Chondrocyte (in vitro differentiated cells): ENCODE measurements at regions not wholly inside any gene's neighbourhood (a gene's known extent, or its start where the extent isn't known, plus 50 kb on each side); places are given as distances from the start of the nearest gene placed in this dataset.

Experiments
- DNase-seq: peaks from one replicate; pipeline ENCODE4 v3.0.0; 2021; ENCODE audit warnings: mixed read lengths, low spot score
- H3K27ac Mint-ChIP-seq: one replicate; pipeline ENCODE4 v1.8.0; 2021; ENCODE audit warnings: mild to moderate bottlenecking, moderate library complexity, mixed read lengths; ENCODE audit not compliant: unreplicated experiment
- H3K27me3 Mint-ChIP-seq: 2 replicates; pipeline ENCODE4 v1.8.0; 2021; ENCODE audit warnings: low read depth, mixed read lengths
- H3K36me3 Mint-ChIP-seq: 2 replicates; pipeline ENCODE4 v1.8.0; 2021; ENCODE audit warnings: low read depth, mixed read lengths
- H3K4me1 Mint-ChIP-seq: 2 replicates; pipeline ENCODE4 v1.8.0; 2021; ENCODE audit warnings: low read depth, mild to moderate bottlenecking, mixed read lengths
- H3K4me3 Mint-ChIP-seq: one replicate; pipeline ENCODE4 v1.8.0; 2021; ENCODE audit warnings: mild to moderate bottlenecking, moderate library complexity, mixed read lengths; ENCODE audit not compliant: unreplicated experiment
- H3K9me3 Mint-ChIP-seq: 2 replicates; pipeline ENCODE4 v1.8.0; 2021; ENCODE audit warnings: low read depth, mixed read lengths
- TF ChIP-seq, protein P1 (sequence below): fragments of 200-600 bp; sonication (generic); IDR thresholded peaks from 2 replicates; pipeline ENCODE4 v1.5.0; 2021; ENCODE audit warnings: antibody characterized with exemption, mild to moderate bottlenecking, moderate library complexity

- Mint-ChIP-seq H3K4me1 (peaks cover 20% of the 10 kb centered on the region), H3K9me3 (peaks cover 20% of the 10 kb centered on the region), H3K4me3 (no peak overlapping the region), H3K27me3 (no peaks in the 10 kb centered on the region), H3K36me3 (peaks cover 6% of the 10 kb centered on the region), H3K27ac (no peak overlapping the region)
- DNase-seq: no peak
- TF ChIP-seq, protein P1, sequence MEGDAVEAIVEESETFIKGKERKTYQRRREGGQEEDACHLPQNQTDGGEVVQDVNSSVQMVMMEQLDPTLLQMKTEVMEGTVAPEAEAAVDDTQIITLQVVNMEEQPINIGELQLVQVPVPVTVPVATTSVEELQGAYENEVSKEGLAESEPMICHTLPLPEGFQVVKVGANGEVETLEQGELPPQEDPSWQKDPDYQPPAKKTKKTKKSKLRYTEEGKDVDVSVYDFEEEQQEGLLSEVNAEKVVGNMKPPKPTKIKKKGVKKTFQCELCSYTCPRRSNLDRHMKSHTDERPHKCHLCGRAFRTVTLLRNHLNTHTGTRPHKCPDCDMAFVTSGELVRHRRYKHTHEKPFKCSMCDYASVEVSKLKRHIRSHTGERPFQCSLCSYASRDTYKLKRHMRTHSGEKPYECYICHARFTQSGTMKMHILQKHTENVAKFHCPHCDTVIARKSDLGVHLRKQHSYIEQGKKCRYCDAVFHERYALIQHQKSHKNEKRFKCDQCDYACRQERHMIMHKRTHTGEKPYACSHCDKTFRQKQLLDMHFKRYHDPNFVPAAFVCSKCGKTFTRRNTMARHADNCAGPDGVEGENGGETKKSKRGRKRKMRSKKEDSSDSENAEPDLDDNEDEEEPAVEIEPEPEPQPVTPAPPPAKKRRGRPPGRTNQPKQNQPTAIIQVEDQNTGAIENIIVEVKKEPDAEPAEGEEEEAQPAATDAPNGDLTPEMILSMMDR: no peak
Observed at GRCh38 chr15:95043933-95044313, 812.6 kb downstream of the MCTP2 start.

DNA sequence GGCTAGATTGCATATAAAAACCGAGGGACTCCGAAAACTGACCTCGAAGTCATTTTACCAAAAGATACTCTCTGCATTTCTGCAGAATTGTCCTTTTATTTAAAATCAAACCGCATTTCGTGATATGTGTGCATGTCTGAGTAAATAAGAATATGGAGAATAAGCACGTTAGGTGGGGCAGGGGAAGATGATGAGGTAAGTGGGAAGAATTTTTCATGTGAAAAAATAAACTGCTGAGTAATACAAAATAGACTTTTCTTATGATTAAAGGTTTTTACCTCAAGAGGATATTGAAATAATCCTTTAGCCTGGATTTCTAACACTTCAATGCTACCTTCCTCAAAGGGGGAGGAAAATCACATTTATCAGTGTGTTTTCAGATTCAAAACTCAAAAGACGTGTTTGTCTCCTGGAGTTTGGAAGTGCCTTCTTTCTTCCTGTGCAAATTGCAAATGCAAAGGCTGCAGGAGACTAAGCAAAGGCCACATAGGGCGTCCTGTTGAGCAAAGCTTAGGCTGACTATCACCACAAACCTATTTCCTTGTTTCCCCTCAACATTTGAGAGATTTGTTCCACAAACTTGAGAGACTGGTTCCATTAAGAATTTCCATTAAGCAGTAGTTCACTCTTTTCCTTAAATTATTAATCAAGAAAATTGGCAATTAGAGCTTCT lies 813.5 kb downstream of the MCTP2 start:
- peaks cover 20% of the 10 kb centered on the region for H3K4me1 Mint-ChIP-seq
- H3K27me3 Mint-ChIP-seq: no peaks in the 10 kb centered on the region
- H3K9me3 Mint-ChIP-seq: peaks cover 29% of the 10 kb centered on the region
- no peak for DNase-seq
- no peak overlapping the region for H3K4me3 Mint-ChIP-seq
- peaks cover 6% of the 10 kb centered on the region for H3K36me3 Mint-ChIP-seq
- no peak overlapping the region for H3K27ac Mint-ChIP-seq
- TF ChIP-seq, protein P1: no peak

DNA sequence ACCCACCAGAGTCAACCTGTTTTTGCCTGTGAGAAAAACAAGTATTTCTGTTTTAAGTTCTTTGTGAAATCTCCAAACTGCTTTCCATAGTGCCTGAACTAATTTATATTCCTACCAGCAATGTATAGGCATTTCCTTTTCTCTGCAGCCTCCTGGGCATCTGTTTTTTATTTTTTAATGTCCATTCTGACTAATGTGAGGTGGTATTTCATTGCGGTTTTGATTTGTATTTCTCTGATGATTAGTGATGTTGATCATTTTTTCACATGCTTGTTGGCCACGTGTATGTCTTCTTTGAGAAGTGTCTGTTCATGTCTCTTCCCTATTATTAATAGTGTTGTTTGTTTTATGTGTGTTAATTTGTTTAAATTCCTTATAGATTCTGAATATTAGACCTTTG lies 820.5 kb downstream of the MCTP2 start:
- TF ChIP-seq, protein P1: no peak
- DNase-seq: no peak
- peaks cover 11% of the 10 kb centered on the region for H3K36me3 Mint-ChIP-seq

DNA sequence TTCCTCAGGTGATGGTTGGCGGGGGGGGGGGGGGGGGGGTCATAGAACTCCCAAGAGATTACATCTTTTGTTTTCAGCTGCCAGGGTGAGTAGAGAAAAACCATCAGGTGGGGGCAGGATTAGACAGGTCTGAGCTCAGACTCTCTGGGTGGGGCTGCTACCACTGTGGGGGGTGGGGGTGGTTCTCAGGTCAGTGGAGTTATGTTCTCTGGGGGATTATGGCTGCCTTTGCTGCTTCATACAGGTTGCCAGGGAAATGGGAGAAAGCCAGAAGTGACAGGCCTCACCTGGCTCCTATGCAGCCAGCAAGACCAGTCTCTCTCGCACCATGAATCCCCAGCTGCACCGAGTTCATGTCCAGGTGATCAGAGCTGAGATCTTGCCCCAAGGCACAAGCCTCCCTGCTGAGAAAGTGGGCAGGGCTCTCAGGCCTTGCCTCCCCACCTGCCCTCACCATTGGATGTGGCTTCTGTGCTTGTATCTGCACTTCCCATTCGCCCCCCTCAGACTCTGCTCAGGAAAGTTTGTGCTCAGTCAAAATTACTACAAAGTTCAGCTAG lies 828.1 kb downstream of the MCTP2 start:
- Mint-ChIP-seq H3K27me3 (no peaks in the 10 kb centered on the region), H3K9me3 (peaks cover 34% of the 10 kb centered on the region), H3K4me3 (no peak overlapping the region), H3K4me1 (no peaks in the 10 kb centered on the region), H3K36me3 (peaks cover 7% of the 10 kb centered on the region), H3K27ac (no peak overlapping the region)
- no peak for DNase-seq
- TF ChIP-seq, protein P1: no peak

More for the DNA sequence above, 820.5 kb downstream of the MCTP2 start:
- H3K27me3 Mint-ChIP-seq: no peaks in the 10 kb centered on the region
- H3K27ac Mint-ChIP-seq: no peak overlapping the region
- no peak overlapping the region for H3K4me3 Mint-ChIP-seq
- no peaks in the 10 kb centered on the region for H3K4me1 Mint-ChIP-seq
- H3K9me3 Mint-ChIP-seq: peaks cover 55% of the 10 kb centered on the region

GRCh38 chr15:95068701-95069521 lies 837.5 kb downstream of the MCTP2 start:
- H3K4me1 Mint-ChIP-seq: no peaks in the 10 kb centered on the region
- peaks cover 5% of the 10 kb centered on the region for H3K36me3 Mint-ChIP-seq
- H3K4me3 Mint-ChIP-seq: no peak overlapping the region
- no peak for DNase-seq
- H3K9me3 Mint-ChIP-seq: peaks cover 13% of the 10 kb centered on the region
- H3K27ac Mint-ChIP-seq: no peak overlapping the region
- TF ChIP-seq, protein P1: no peak
- no peaks in the 10 kb centered on the region for H3K27me3 Mint-ChIP-seq
